CD14-positive monocyte (primary cell): ENCODE measurements at regions not wholly inside any gene's neighbourhood (a gene's known extent, or its start where the extent isn't known, plus 50 kb on each side); places are given as distances from the start of the nearest gene placed in this dataset.

Experiments
- DNase-seq, 3 donors: peaks; one replicate each; pipeline ENCODE4 v3.0.0-alpha.2; 2011 to 2022
- H2AFZ ChIP-seq: 2 replicates; pipeline ENCODE4 v1.6.0; 2012; ENCODE audit warnings: mild to moderate bottlenecking, low read depth, low read length, inconsistent platforms; ENCODE audit not compliant: insufficient read depth, poor library complexity, severe bottlenecking
- H3K27ac ChIP-seq, 2 donors: 1 replicate in 1 of 2; 2 replicates in 1 of 2; pipeline ENCODE4 v1.5.1; 2012 to 2013; ENCODE audit warnings: low read length in 2 of 2, control low read depth in 1 of 2, inconsistent platforms in 1 of 2, low read depth in 1 of 2, mild to moderate bottlenecking in 1 of 2
- H3K27me3 ChIP-seq, 2 donors: one replicate each; pipeline versions ENCODE4 v1.6.0 to v1.6.1; 2011 to 2013; ENCODE audit warnings: low read length in 2 of 2; ENCODE audit not compliant: control insufficient read depth in 2 of 2, insufficient read depth in 2 of 2
- H3K36me3 ChIP-seq, 2 donors: replicated peaks in 1 of 2; 1 replicate in 1 of 2; 2 replicates in 1 of 2; pipeline versions ENCODE4 v1.5.1 to v1.6.1; 2012 to 2013; ENCODE audit warnings: low read length in 2 of 2, control low read depth in 1 of 2, inconsistent platforms in 1 of 2, mild to moderate bottlenecking in 1 of 2; ENCODE audit not compliant: insufficient read depth in 2 of 2, control insufficient read depth in 1 of 2
- H3K4me1 ChIP-seq, 2 donors: 1 replicate in 1 of 2; 2 replicates in 1 of 2; pipeline versions ENCODE4 v1.5.1 to v1.6.1; 2012 to 2013; ENCODE audit warnings: low read length in 2 of 2, control low read depth in 1 of 2, inconsistent platforms in 1 of 2, mild to moderate bottlenecking in 1 of 2, moderate library complexity in 1 of 2; ENCODE audit not compliant: insufficient read depth in 2 of 2, control insufficient read depth in 1 of 2
- H3K4me2 ChIP-seq: replicated peaks from 2 replicates; pipeline ENCODE3; 2012; ENCODE audit warnings: low read length, moderate library complexity, mild to moderate bottlenecking; ENCODE audit not compliant: poor library complexity, severe bottlenecking; ENCODE audit errors: extremely low read depth
- H3K4me3 ChIP-seq, 3 experiments: fragments of 200-600 bp in 1 of 3; sonication (generic) in 1 of 3; replicated peaks in 1 of 3; 1 replicate in 2 of 3; 2 replicates in 1 of 3; pipeline ENCODE4 v1.5.1; 2011 to 2013; ENCODE audit warnings: low read length in 3 of 3, mild to moderate bottlenecking in 3 of 3, control low read depth in 2 of 3, low read depth in 2 of 3, inconsistent platforms in 1 of 3, moderate library complexity in 1 of 3
- H3K79me2 ChIP-seq: 2 replicates; pipeline ENCODE4 v1.6.0; 2012; ENCODE audit warnings: mild to moderate bottlenecking, control low read depth, inconsistent platforms, low read length, moderate library complexity; ENCODE audit not compliant: insufficient read depth
- H3K9ac ChIP-seq: 2 replicates; pipeline ENCODE4 v1.6.0; 2017; ENCODE audit warnings: low read length, mild to moderate bottlenecking; ENCODE audit not compliant: insufficient read depth, poor library complexity, severe bottlenecking
- H3K9me3 ChIP-seq, 2 donors: replicated peaks in 1 of 2; 1 replicate in 1 of 2; 2 replicates in 1 of 2; pipeline versions ENCODE4 v1.5.1 to v1.6.1; 2012 to 2013; ENCODE audit warnings: low read length in 2 of 2, control low read depth in 1 of 2; ENCODE audit not compliant: control insufficient read depth in 1 of 2, insufficient read depth in 1 of 2
- H4K20me1 ChIP-seq: 2 replicates; pipeline ENCODE4 v1.6.0; 2012; ENCODE audit warnings: mild to moderate bottlenecking, low read length, control low read depth, moderate library complexity; ENCODE audit not compliant: insufficient read depth
- H3K27ac Mint-ChIP-seq, 7 donors: one replicate each; pipeline ENCODE4 v1.8.0; 2020; ENCODE audit warnings: mild to moderate bottlenecking in 7 of 7, mixed read lengths in 7 of 7, moderate library complexity in 6 of 7, inconsistent platforms in 2 of 7
- H3K27me3 Mint-ChIP-seq, 3 donors: one replicate each; pipeline ENCODE4 v1.8.0; 2021 to 2022; ENCODE audit warnings: low read depth in 3 of 3, mild to moderate bottlenecking in 3 of 3, mixed read lengths in 3 of 3, moderate library complexity in 3 of 3, inconsistent platforms in 1 of 3
- H3K36me3 Mint-ChIP-seq, 2 donors: one replicate each; pipeline ENCODE4 v1.8.0; 2020; ENCODE audit warnings: mixed read lengths in 2 of 2, inconsistent platforms in 1 of 2, mild to moderate bottlenecking in 1 of 2
- H3K4me1 Mint-ChIP-seq: one replicate; pipeline ENCODE4 v1.8.0; 2020; ENCODE audit warnings: mild to moderate bottlenecking, mixed read lengths
- H3K4me3 Mint-ChIP-seq, 2 donors: one replicate each; pipeline ENCODE4 v1.8.0; 2020; ENCODE audit warnings: mild to moderate bottlenecking in 2 of 2, mixed read lengths in 2 of 2, moderate library complexity in 1 of 2
- H3K9me3 Mint-ChIP-seq, 7 donors: one replicate each; pipeline ENCODE4 v1.8.0; 2020 to 2022; ENCODE audit warnings: mixed read lengths in 7 of 7, mild to moderate bottlenecking in 6 of 7, moderate library complexity in 6 of 7, inconsistent platforms in 2 of 7
- CTCF ChIP-seq: fragments of 200-600 bp; IDR thresholded peaks from one replicate; pipeline ENCODE4 v1.8.0; 2022; ENCODE audit warnings: antibody characterized with exemption, mild to moderate bottlenecking
- WGBS: methylation state at CpG from one replicate; pipeline ENCODE4 v1.1.5; 2013; ENCODE audit warnings: missing lambda C conversion rate; ENCODE audit not compliant: insufficient coverage; 5-methylcytosine and 5-hydroxymethylcytosine counted together
- intact Hi-C, 2 donors: fragments of 100-400 bp; cut with micrococcal nuclease; formaldehyde crosslinking; loops; one replicate each; pipeline versions ENCODE4 v1.15.0 to v1.15.1; 2023

DNA sequence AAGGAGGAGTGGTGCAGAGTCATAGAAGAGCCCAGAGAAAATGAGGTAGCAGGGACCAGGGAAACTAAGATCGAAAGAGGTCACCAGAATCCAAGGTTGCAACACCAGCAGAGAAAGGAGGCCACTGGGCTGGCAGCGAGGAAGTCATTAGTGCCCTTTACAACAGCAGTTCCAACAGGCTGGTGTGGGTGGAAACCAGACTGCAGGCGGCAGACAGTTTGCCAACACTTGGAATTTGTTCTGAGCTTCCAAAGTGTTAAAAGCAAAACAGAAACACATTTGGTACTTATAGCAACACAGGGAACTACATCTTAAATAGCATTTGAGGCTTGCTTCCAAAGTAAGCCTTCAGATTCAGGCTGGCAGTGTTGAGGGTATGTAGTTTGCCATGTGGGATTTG is 95.2 kb upstream of the PWP1 start:
- H3K27me3 Mint-ChIP-seq = no peaks in the 10 kb centered on the region
- no peak for DNase-seq
- Histone ChIP-seq H4K20me1 (no peaks in the 10 kb centered on the region), H3K27ac (no peak overlapping the region), H3K27me3 (no peaks in the 10 kb centered on the region), H3K4me1 (no peaks in the 10 kb centered on the region), H3K4me3 (no peak overlapping the region), H3K79me2 (no peaks in the 10 kb centered on the region), H3K9me3 (peaks cover 9 to 17% of the 10 kb centered on the region in 2 donors), H3K4me2 (no peak overlapping the region), H3K9ac (no peak overlapping the region), H2AFZ (no peak overlapping the region), H3K36me3 (no peaks in the 10 kb centered on the region)
- no peaks in the 10 kb centered on the region for H3K36me3 Mint-ChIP-seq
- no peak for TF ChIP-seq CTCF
- WGBS = 56% methylated on average over 3 of the region's 3 CpGs
- no peaks in the 10 kb centered on the region for H3K4me1 Mint-ChIP-seq
- no peak overlapping the region for H3K4me3 Mint-ChIP-seq
- intact Hi-C loops = no loop called here
- no peak overlapping the region for H3K27ac Mint-ChIP-seq
- H3K9me3 Mint-ChIP-seq = peaks cover 7 to 28% (median 16%) of the 10 kb centered on the region in 7 donors

- Histone ChIP-seq H4K20me1 (no peaks in the 10 kb centered on the region), H3K9ac (no peak overlapping the region), H3K79me2 (no peaks in the 10 kb centered on the region), H3K27me3 (no peaks in the 10 kb centered on the region), H3K4me2 (no peak overlapping the region), H3K4me1 (no peaks in the 10 kb centered on the region), H2AFZ (no peak overlapping the region), H3K9me3 (peaks cover 9 to 17% of the 10 kb centered on the region in 2 donors), H3K4me3 (no peak overlapping the region), H3K27ac (no peak overlapping the region), H3K36me3 (no peaks in the 10 kb centered on the region)
- no peak for DNase-seq
- no peaks in the 10 kb centered on the region for H3K27me3 Mint-ChIP-seq
- H3K27ac Mint-ChIP-seq = no peak overlapping the region
- H3K4me3 Mint-ChIP-seq = no peak overlapping the region
- WGBS = 100% methylated on average over 1 of the region's 2 CpGs
- no peak for TF ChIP-seq CTCF
- H3K9me3 Mint-ChIP-seq = peaks cover 7 to 28% (median 16%) of the 10 kb centered on the region in 7 donors
- no peaks in the 10 kb centered on the region for H3K36me3 Mint-ChIP-seq
- H3K4me1 Mint-ChIP-seq = no peaks in the 10 kb centered on the region
- intact Hi-C loops = no loop called here
These were observed 94.7 kb upstream of the PWP1 start for GRCh38 chr12:107590814-107591375.
